GM18511 (cell line): ENCODE measurements at regions not wholly inside any gene's neighbourhood (a gene's known extent, or its start where the extent isn't known, plus 50 kb on each side); places are given as distances from the start of the nearest gene placed in this dataset.

Source experiments
- ATAC-seq: cut with Tn5 transposase; IDR thresholded peaks from one replicate; pipeline ENCODE4 v1.9.1; 2021; ENCODE audit warnings: mild to moderate bottlenecking, moderate library complexity; ENCODE audit not compliant: unreplicated experiment

DNA sequence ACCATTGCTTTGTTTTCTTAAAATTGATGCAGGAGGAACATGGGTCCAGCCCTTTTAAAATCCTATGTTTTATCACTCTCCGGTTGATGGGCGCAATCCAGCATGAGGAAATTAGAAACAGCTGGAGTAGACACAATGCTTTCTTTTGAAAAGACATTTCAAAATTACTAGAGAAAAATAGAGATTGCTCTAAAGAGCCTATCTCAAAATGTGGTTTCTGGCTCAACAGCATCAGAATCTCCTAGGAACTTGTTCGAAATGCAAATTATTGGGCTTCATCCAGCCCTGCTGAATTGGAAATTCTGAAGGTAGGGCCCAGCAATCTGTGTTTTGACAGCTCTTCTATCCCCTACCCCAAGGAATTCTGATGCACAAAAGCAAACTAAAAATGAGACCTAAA is 190.8 kb upstream of the BMP2 start:
- ATAC-seq = no peak

DNA sequence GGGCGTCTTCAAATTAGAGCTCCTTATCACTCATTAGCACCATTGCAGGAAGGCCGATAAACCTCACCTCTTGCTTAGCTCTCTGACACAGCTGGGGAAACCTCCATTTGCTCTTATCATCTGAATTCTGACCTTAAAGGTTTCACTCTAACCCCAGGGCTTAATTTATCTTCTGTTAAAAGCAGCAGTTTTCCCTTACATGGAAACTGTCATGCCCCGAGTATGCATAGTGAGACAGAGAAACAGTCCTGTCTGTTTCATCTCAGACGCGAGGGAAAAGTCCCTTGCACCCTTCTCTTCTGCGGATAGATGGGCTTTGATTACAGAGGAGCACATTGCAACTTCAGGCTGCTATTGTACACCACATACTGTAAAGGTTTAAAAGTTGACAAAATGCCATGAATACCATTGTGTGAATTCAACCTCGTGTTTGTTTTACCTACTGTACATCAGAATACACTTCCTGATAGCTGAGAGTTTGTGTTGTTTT is 191.5 kb upstream of the BMP2 start:
- ATAC-seq = peak; percentile 59

DNA sequence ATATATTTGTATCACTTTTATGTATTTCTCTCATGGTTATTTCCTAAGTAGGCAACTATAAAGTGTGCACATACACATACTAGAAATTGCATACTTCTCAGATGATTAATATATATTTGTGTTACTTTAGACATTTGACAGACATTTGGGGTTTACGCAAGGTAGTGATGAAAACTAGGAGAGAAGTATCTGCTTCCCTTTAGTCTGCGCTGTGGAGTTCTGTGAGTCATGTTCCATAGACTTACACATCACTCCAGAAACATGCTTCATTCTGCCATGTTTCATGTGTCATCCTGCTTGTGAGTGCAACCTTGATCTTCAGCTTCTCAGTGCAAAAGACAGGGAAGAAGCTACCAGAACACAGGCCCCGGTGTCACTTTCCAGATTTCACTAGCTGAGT is 200.7 kb upstream of the BMP2 start:
- ATAC-seq = no peak

DNA sequence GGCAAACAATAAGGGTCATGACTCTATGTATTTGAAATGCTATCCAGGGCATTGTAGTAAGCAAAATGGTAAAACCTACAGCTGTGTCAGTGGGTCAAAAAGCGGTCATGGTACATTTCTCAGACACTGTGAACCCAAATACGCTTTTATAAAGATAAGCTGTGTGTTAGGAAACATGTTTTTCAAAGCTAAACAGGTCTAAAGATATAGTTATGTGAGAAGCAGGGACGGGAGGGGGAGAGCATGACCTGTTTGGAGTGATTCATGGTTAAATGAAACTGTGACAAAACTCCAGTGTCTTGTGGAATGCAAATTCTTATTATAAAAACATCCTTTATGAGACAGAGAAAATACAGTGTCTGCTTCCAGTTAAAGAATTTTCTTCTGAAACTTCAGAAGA is 205.4 kb upstream of the BMP2 start:
- no peak for ATAC-seq

DNA sequence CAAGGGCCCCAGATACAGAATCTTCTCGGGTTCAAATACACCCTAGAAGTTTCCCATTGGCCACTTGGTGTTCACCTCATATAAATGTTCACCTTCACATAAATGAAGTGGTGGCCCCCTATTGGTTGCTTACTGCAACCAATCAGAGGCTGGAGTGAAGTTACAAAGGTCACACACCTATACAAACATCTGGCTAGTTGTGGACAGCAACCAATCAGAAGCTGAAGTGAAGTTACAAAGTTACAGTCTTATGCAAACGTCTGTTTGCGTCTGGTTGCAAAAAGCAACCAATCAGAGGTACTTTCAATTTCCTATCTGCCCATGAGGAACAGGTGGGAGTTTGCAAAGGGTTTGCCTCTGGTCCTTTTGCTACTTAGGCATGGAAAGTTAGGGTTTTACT is 206.5 kb upstream of the BMP2 start:
- ATAC-seq = no peak

DNA sequence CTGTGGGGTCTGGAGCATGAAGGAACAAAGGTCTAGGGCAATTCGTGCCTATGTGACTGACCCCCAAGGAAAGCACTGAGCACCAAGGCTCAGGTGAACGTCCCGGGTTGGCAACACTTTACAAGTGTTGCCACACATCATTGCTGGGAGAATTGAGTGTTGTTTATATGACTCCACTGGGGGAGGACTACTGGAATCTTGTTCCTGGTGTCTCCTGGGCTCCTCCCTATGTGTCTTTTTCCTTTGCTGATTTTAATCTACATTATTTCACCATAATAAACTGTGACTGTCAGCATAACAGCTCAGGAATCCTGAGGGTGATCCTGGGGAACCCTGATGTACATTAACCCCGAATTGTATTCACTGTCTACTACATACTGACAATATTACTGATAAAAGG is 207.7 kb upstream of the BMP2 start:
- no peak for ATAC-seq

DNA sequence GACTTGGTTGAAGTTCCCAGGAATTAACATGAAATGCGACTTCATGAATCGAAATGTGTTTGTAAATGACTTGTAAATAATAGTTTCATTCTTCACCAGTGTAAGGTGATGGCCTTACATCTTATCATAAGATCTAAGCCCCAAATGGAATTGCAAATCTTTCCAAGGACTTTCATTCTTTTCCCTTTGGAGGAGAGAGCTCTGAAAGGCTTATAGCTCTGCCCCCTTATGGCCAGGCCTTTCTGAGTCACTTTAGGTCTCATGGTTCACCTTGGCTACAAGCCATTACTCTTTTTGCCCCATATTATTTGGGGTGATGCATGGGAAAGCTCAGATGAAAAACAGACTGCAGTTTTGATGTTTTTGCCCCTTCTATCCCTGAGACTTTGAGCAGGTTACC is 209.1 kb upstream of the BMP2 start:
- ATAC-seq = no peak

DNA sequence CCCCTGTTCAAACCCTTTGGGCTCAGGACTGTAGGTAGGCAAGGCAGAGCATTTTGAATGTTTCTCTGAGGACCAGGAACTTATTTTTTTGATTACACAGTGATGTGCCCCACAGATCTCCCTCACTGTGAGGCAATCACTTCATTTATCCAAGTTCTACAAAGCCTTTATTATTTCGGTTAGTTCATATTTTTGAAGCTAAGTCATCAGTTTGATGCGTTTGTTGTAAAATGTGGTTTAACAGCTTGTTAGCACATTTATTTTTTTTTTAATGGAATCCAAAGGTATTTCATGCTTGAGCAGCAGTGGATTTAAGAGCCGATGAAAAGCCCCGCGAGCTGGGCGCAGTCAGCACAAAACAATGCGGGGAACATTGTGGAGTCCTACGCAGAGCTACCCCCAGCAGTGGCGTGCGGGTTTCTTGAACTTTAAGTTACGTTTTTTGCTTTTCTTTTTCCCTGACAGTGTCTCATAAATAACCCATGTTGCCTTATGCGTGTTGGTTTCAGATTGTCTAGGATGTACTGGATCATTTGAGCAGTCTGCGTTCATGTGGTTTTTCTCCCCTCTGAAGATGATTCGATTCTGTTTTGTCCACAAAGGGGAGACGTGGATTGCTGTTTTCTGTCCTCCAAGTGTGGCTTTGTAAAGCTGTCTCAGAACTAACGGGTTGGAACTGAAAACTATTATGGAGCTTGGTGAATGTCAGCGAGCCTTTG is 233.6 kb upstream of the BMP2 start:
- ATAC-seq = no peak

DNA sequence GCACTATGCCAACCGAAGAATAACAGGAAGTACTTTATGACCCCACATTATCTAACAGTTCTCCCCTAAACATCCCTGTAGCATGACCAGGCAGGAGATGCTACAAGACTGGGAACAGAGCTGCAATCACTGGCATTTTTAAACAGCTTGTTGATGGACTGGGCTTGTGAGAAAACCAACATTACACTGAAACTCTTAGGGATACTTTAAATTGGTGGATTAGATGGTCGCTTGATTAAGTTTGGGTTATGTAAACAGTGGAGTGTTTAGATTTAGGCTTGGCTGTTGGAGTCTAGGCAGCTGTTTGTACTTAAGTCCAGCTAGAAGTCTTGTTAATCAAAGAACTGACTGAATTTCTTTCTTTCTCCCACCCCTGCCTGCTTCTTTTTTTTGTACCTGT is 234.1 kb upstream of the BMP2 start:
- no peak for ATAC-seq

DNA sequence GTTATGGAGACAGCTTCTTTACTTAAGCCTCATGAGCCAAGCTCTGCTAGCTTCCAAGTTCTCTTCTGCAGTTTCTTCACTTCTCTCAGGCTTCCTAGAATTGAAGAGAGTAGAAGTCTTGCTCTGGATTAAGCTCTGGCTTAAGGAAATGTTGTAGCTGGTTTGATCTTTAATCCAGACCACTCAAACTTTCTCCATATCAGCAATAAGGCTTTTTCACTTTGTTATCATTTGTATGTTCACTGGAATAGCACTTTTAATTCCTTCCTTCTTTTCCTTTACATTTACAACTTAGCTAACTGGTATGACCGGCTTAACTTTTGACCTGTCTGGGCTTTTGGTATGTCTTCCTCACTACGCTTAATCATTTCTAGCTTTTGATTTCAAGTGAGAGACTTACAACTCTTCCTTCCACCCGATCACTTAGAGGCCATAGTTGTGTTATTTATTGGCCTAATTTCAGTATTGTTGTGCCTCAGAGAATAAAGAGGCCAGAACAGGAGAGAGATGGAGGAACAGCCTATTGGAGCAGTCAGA is 236.6 kb upstream of the BMP2 start:
- ATAC-seq = no peak

DNA sequence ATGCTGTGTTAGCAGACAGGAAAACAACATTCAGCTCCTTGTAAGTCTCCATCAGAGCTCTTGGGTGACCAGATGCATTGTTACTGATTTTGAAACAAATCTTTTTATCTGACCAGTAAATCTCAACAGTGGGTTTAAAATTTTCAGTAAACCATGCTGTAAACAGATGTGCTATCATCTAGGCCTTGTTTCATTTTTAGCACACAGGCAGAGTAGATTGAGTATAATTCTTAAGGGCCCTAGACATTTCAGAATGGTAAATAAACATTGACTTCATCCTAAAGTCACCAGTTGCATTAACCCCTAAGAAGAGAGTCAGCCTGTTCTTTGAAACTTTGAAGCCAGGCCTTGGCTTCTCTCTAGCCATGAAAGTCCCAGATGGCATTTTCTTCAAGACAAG is 237.2 kb upstream of the BMP2 start:
- no peak for ATAC-seq

DNA sequence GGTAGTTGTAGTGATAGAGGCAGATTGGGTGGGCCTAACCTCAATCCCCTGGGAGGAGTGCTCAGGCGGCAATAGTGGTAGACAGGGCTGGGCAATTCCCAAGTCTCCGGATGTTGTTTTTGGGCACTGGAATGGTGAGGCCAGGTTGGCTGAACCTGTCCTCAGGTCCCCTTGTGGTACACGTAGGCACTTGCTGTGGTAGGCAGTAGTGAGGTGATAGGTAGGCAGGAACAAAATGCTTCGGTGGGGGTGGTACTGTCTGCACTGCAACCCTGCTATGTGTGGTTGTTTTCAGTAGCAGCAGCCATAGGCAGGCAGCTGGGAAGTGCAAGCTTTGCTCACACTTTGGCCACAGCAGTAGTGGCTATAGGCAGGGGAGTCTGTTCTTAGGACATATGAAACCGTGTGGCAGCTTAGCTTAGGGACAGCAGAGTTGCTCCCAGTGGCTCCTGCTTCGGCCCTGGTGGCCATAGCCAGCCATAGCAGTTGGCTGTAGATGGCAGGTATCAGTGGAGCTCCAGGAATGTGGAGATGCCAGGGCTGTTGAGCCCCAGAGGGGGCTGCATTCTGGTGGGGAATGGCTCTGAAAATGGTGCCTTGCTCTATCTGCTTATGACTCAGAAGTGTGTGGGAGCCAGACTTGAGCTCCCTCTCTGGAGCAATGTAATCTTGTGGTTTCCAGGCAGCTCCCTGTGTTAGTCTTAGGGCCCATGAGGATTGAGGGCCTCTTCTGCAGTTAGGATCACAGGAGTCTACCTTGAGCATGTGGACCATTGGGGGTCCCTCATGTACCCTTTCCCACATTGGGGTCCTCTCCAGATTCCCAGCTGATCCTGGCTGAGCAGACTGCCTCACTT is 241.8 kb upstream of the BMP2 start:
- ATAC-seq = no peak

DNA sequence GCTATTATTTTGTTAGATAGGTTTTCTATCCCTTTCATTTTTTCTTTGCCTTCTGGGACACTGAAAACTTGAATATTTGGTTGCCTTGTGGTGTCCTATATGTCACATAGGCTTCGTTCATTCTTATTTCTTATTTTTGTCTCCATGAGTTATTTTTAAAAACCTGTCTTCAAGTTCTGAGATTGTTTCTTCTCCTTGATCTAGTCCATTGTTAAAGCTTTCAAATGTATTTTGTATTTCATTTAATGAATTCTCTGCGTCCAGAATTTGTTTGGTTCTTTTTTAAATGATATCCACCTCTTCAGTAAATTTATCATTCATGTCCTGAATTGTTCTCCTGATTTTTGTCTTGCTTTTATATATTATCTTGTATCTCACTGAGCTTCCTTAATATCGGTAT is 243.2 kb upstream of the BMP2 start:
- no peak for ATAC-seq

DNA sequence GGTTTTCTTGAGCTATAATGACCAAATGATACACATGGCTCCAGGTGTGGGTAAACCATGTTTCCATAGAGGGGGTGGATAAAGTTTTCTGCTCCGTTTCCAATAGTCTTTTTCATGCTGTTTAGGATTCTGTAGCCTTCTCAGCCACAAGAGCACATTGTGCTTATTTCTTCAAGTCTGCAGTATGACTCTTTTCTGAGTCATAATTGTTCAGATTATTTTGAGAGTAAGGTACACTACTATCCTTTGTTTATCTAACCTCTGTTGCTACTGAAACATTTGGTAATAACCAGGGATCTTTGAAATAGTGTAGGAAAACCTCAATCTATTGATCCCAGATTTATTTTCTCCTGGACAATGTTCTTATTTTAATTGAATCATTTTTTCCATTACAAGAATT is 247.9 kb upstream of the BMP2 start:
- no peak for ATAC-seq

DNA sequence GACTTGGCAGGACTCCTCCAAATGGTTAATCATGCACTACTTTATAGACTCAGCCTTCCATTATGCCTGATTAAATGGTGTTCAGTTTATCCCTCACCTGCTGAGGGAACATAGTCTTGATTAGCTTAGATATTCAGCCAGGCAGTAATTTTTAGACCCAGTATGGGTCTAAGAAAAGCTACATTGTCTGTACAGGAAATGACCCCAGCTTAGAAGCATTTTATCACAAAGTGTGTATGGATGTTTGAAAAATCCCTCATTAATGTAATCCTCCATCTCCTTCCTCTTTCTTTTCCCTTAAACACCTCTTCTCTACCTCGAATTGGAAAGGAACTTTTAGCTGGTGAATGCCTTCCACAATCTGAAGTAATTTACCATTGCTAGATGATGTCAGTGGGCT is 252.2 kb upstream of the BMP2 start:
- ATAC-seq = no peak

DNA sequence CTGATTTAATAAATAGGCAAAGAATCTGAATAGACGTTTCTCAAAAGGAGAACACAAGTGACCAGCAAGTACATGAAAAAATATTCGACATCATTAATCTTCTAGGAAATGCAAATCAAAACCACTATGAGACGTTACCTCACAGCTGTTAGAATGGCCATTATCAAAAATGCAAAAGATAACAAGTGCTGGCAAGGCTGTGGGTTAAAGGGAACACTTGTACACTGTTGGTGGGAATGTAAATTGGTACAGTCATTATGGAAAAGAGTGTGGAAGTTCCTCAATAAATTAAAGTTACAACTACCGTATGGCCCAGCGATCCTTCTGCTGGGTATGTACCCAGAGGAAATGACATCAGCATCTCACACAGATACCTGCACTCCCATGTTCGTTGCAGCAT is 253.9 kb upstream of the BMP2 start:
- no peak for ATAC-seq

DNA sequence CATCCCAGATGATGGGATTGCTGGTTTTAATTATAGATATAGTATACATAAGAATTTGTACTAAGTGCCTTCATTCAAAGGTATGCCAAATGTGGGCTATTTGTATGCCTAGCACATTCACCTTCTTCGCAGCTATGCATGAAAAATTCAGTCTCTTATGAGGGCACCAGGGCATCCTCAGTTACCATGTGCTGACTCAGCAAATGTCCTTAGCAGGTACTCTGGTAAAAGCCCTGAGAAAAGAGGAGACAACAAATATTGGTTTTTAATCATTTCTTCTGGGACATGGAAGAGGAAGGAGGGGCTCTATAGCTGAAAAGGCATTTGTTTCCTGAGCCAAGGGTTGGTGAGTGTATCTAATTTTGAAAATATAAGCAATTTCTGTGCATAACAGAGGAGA is 258.1 kb upstream of the BMP2 start:
- no peak for ATAC-seq

DNA sequence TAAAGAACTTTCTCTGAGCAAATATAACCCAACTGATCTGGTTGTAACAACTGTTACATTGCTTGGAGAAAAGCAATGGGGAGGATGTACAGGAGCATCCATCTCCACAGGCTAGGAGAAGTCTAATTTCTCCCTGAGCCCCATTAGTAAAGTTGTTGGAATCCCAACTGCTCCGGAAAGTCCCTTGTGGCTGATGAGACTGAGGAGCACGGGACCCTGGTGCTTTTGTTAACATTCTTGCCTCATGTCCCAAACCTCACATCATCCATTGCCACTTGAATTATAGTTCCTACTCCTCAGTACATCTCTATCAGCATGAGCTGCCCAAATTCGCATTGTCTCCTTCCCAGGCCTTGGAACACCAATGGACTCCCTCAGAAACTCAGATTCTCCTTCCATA is 260.6 kb upstream of the BMP2 start:
- ATAC-seq = no peak

DNA sequence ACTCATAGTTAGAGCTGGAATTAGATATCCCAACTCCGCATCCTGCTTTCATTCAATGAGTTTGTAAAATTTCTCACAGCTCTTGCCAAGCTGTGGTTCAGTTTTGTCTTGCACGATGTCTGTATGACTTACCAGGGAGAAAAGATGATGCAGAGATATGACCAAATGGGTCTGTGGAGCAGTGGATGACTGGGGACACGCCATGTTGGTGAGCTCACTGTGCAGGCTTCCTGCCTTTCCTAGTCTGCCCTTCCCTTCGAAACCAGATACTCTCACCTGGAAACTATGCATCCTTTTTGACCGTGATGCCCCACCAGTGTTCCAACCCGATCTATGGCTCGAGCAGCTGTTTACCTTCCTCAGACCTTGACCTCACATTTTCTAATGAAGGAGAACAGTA is 262.7 kb upstream of the BMP2 start:
- no peak for ATAC-seq

DNA sequence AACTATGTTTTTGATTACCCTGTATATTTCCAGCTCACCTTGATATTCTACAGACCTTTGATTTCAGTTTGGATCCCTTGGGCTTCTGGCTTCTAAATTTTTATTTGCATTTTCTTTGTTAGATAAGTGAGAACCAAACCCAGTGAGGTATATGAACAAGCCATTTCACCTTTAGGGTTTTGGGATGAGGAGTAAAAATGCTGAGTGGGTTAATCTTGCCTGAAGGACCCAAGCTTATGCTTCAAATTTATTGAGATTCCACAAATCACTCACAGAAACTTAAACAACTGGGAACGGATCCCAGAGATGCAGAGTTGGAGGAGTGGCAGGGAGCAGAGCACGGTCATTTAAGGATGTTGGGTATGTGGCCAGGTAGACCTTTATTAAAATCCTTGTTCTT is 263.3 kb upstream of the BMP2 start:
- no peak for ATAC-seq

DNA sequence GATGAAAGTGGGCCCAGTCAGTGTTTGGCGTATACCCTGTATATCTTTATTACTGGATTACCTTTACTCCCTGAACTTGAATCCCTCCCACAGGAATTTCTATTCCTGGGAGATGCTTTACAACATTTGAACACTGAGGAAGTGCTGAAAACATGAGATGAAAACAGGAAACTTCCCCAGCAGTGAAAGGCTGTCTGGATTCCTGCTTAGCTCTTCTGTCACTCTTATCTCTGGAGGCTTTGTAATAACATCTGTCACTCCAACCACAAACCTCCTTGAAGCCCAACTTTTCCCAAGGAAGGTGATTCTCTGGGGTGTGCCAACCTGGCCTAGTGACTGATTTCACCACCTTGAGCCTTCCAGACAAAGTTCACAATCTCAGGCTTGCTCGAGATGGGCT is 264.5 kb upstream of the BMP2 start:
- no peak for ATAC-seq

DNA sequence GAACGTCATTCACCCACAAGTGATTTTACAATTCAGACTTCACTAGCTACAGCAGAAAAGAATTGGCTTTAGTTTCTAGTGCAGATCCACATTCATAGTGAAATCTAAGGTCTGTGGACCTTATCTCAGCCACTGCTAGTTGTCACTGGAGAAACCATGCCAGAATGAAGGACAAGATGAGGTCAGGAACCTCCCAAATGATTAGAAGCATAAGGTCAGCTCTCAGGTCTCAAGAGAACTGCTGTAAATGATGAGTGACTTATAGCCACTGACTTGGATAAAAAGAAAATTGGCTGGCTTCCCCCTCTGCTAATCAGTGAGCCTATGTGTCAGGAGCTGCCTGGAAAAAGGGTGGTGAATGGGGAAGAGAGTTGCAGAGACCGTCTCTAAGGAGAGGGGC is 265.3 kb upstream of the BMP2 start:
- ATAC-seq = no peak
